SK-N-MC (cell line): ENCODE measurements at regions not wholly inside any gene's neighbourhood (a gene's known extent, or its start where the extent isn't known, plus 50 kb on each side); places are given as distances from the start of the nearest gene placed in this dataset.

Experiments
- EZH2 ChIP-seq: fragments of 200-600 bp; sonication (generic); IDR thresholded peaks from one replicate; pipeline ENCODE4 v1.6.1; 2017; ENCODE audit warnings: antibody characterized with exemption
- FOXP2 ChIP-seq: optimal IDR thresholded peaks from 2 replicates; pipeline ENCODE3; 2011; ENCODE audit warnings: mild to moderate bottlenecking, moderate library complexity; ENCODE audit not compliant: insufficient read depth; ENCODE audit errors: extremely low read length, control extremely low read depth

- TF ChIP-seq EZH2 (no peak), FOXP2 (no peak)
Measured at GRCh38 chr3:21020043-21020442, 731.0 kb downstream of the ZNF385D start.
